ENCODE measurements at regions not wholly inside any gene's neighbourhood (a gene's known extent, or its start where the extent isn't known, plus 50 kb on each side); places are given as distances from the start of the nearest gene placed in this dataset.

DNA sequence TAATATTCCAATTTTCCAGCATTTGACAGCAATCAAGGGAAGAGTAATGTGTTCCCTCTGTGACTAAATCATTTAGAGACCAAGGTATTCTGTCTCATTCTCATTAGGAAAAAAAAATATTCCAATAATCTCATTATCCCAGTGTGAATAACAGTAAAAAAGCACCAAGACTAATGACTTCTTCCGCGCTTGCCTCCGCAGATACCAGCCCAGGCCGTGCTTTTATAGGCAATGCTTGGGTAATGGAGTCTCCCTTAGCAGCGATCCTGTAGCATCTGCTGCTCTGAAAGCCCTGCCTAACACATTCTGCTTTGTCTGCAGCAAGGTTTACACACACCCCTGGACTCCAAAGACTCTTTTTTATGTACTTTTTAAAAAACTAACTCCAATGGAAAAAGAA, 470.0 kb upstream of the CAMK1G start:
- TF ChIP-seq, protein P1, sequence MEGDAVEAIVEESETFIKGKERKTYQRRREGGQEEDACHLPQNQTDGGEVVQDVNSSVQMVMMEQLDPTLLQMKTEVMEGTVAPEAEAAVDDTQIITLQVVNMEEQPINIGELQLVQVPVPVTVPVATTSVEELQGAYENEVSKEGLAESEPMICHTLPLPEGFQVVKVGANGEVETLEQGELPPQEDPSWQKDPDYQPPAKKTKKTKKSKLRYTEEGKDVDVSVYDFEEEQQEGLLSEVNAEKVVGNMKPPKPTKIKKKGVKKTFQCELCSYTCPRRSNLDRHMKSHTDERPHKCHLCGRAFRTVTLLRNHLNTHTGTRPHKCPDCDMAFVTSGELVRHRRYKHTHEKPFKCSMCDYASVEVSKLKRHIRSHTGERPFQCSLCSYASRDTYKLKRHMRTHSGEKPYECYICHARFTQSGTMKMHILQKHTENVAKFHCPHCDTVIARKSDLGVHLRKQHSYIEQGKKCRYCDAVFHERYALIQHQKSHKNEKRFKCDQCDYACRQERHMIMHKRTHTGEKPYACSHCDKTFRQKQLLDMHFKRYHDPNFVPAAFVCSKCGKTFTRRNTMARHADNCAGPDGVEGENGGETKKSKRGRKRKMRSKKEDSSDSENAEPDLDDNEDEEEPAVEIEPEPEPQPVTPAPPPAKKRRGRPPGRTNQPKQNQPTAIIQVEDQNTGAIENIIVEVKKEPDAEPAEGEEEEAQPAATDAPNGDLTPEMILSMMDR (IDR thresholded peaks at IDR 0.05; ENCODE audit: insufficient read depth, low read depth, low read length): no peak
- TF ChIP-seq EZH2 (IDR thresholded peaks at IDR 0.05; ENCODE audit: insufficient read depth, low read length): no peak
